DOHH2 (cell line): ENCODE measurements at regions not wholly inside any gene's neighbourhood (a gene's known extent, or its start where the extent isn't known, plus 50 kb on each side); places are given as distances from the start of the nearest gene placed in this dataset.

Experiments
- CTCF ChIP-seq: fragments of 200-600 bp; sonication (generic); IDR thresholded peaks from one replicate; pipeline ENCODE4 v1.5.1; 2014; ENCODE audit warnings: antibody characterized with exemption, mild to moderate bottlenecking, low read depth, low read length; ENCODE audit not compliant: poor library complexity, severe bottlenecking
- EZH2phosphoT487 ChIP-seq: fragments of 200-600 bp; sonication (generic); IDR thresholded peaks from 2 replicates; pipeline ENCODE4 v1.6.1; 2017; ENCODE audit warnings: borderline replicate concordance, mild to moderate bottlenecking, antibody characterized with exemption, low read length, moderate library complexity, mixed read lengths

GRCh38 chr1:188137221-188137620, 1308.5 kb downstream of the PLA2G4A start:
- TF ChIP-seq CTCF: no peak
- TF ChIP-seq EZH2phosphoT487: no peak
